ENCODE measurements at regions not wholly inside any gene's neighbourhood (a gene's known extent, or its start where the extent isn't known, plus 50 kb on each side); places are given as distances from the start of the nearest gene placed in this dataset.
"Not testable (repeated sequence)": the region's sequence is repeated elsewhere in the genome, so short reads cannot be mapped to it uniquely, and the experiment has no call there.

- DNase-seq, result peak; percentile 18
These were observed 82.3 kb upstream of the XPO1 start for GRCh38 chr2:61620244-61621159.

DNA sequence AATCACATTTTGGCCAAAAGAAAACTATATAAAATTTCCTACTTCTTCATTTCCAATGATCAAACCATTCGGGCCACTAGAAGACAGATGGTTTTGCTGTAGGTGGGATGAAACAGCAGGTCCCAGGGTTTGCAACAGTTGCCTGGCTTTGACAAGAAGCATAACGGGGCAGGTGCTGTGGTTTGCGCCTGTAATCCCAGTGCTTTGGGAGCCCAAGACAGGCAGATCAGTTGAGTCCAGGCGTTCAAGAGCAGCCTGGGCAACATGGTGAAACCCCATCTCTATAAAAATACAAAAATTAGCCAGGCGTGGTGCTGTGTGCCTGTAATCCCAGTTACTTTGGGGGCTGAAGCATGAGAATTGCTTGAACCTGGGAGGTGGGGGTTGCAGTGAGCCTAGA, 81.4 kb upstream of the XPO1 start:
- DNase-seq, result no peak

- no peak for DNase-seq
These were observed 79.5 kb upstream of the XPO1 start for GRCh38 chr2:61617610-61618009.

- no peak for DNase-seq
These were observed 67.1 kb upstream of the XPO1 start for GRCh38 chr2:61605245-61605644.

DNA sequence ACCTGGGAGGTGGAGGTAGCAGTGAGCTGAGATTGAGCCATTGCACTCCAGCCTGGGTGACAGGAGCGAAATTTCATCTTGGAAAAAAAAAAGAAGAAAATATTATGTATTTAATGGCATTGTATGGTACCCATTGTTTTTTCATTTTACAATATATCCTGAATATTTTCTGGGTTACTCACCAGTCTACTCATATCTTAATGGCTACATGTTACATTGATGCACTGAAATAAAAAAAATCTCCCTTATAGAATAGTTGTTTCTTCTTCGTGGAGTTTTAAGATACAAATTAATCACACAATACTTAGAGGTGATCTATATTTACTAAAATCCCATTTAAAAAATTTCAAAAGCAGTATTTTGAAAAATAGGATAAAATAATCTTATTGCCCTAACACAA, 66.3 kb upstream of the XPO1 start:
- DNase-seq, result no peak

GRCh38 chr2:61598515-61599156, 60.5 kb upstream of the XPO1 start:
- DNase-seq, result not testable (repeated sequence)

DNA sequence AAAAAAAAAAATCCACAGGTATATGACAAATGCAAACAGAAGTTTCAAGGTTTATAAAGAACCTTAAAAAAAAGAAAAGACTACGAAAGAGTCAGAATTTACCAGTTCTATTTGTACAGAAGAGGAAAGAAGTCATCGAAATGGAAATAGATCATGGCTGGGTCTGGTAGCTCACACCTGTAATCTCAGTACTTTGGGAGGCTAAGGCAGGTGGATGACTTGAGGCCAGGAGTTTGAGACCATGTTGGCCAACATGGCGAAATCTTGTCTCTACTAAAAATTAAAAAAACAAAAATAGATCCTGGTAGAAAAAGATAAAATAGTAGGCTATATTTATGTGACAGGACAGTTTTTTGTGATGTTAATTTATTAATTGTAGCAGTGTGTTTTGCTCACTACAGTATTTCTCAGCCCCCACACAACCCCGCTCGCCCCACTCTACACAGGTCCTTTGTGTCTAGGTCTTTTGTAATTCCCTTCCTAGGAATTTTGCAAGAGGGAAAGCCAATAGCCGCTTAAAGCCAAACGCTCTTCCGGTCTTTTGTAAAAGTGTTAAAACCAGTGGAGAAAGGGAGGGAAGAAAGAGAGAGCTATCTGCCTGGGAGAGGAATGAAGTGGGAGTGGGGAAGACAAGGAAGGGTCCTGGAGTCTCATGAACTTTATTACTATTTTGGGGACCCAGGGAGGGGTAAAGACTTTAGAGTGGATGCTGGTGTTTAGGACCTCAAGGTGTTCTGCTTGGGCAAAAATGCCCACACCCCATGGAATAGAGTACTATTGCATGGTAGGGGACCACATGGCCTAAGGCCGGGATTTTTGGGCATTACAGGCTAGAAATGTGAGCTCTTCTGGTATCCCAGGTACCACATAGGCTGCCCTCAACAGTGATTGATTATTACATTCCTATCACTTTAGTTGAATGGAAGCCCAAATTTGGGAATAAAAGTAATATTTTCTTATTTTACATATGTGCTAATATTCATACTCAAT, 59.4 kb upstream of the XPO1 start:
- no peak for DNase-seq

- not testable (repeated sequence) for DNase-seq
These were observed 56.0 kb upstream of the XPO1 start for GRCh38 chr2:61594201-61594600.

DNA sequence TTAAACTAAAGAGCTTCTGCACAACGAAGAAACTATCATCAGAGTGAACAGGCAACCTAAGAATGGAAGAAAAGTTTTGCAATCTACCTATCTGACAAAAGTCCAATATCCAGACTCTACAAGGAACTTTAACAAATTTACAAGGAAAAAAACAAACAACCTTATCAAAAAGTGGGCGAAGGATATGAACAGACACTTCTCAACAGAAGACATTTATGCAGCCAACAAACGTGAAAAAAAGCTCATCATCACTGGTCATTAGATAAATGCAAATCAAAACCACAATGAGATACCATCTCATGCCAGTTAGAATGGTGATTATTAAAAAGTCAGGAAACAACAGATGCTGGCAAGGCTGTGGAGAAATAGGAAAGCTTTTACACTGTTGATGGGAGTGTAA, 55.5 kb upstream of the XPO1 start:
- DNase-seq, result not testable (repeated sequence)

DNA sequence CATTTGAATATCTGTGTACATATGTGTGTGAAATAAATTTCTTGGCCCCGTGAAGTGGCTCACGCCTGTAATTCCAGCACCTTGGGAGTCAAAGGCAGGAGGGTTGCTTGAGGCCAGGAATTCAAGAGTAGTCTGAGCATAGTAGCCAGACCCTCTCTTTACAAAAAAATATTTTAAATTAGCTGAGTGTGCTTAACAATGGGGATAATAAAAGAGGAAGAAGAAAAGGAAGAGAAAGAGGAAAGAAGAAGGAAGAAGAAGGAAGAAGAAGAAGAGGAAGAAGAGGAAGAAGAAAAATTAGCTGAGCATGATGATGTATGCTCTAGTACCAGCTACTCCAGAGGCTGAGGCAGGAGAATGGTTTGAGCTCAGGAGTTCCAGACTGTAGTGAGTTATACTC, 52.1 kb upstream of the XPO1 start:
- no peak for DNase-seq

DNA sequence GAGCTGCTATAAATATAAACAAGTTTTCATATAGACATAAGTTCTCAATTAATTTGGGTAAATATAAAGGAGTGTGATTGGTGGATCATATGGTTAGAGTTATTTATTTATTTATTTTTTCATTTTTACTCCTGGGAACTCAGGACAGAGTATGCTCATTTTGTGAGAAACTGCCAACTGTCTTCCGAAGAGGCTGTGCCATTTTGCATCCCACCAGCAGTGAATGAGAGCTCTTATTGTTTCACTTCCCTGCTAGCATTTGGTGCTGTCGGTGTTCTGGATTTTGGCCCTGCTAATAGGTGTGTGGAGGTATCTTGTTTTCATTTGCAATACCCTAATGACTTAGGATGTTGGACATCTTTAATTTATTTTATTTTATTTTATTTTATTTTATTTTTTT, 50.4 kb upstream of the XPO1 start:
- no peak for DNase-seq
